ENCODE measurements at regions not wholly inside any gene's neighbourhood (a gene's known extent, or its start where the extent isn't known, plus 50 kb on each side); places are given as distances from the start of the nearest gene placed in this dataset.

DNA sequence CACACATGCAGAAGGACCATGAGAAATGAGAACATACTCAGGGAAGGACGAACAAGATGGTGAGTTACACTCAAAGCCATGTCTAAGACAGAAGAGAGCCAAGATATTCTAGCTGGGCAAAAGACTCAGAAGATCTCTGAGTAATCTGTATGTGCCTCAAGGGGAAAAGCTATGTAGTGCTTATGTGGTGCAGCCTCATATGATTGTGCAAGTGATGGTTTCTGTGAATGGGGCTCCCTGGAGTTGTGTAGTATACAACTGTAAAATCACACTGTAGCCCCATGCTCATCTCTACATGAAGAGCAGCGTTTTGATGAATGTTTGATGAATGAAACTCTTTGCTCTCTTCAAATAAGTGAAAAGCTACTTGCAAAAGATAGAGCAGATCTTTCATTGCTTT lies 57.5 kb downstream of the OSR1 start:
- DNase-seq (ENCODE audit: low read depth in 3 of 3), result no peak

DNA sequence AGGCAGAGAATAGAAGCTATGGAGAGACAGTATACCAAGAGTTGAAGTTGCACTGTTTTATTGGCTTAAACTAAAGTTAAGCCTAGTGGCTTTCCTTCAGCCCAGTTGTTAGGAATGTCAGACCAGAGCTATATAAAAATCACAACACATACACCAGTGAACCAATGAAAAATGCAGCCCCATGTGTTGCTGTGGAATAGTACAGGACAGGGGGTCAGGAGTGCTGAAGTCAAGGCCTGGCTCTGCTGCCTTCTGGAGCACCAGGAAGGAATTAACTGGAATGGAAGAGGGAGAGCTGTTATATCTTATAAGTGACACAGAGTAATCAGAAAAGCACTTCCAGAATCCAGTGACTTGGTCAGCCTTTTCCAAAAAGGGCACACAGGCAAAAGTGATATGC lies 58.9 kb downstream of the OSR1 start:
- DNase-seq (ENCODE audit: low read depth in 3 of 3), result no peak

DNA sequence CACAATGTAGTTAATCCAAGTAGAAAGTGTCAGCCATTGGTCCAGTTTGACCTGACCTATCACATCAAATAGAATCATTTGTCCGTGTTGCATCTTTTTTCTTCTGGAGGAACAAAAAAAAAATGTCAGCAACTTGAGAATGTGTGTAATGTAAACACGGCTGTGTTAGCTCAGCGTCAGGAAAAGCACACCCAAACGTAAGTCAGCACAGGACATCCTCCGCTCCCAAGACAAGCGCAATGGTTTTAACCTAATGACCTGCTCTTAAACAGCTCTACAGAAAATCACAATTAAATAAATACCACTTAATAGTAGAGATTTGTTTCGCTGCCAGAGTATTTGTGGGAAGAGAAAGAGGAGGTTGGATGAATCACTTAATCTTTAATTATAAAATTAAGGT lies 59.4 kb downstream of the OSR1 start:
- DNase-seq (ENCODE audit: low read depth in 3 of 3), result no peak

GRCh38 chr2:19297716-19298115 lies 60.7 kb downstream of the OSR1 start:
- DNase-seq (ENCODE audit: low read depth in 3 of 3), result no peak

DNA sequence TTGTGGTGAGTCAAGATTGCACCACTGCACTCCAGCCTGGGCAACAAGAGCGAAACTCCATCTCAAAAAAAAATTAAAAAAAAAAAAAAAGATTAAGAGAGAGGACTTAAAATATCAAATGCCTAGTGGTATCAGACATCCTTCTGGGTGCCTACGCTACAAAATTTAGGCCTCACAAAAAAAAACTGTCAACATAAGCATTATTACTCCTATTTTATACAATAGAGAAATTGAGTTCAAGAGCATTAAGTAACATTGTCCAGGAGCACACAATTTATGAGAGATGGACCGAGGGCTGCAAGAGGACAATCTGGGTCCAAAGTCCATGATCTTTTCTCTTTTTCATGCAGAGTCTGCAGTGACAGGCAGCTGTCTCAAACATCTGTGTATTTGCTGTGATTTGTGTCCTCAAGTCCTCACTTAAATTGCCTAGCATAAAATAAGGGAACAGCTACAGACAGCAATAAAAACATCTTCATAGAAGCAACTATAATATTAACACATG lies 62.4 kb downstream of the OSR1 start:
- no peak for DNase-seq (ENCODE audit: low read depth in 3 of 3)

GRCh38 chr2:19292007-19292406 lies 66.4 kb downstream of the OSR1 start:
- no peak for DNase-seq (ENCODE audit: low read depth in 3 of 3)

DNA sequence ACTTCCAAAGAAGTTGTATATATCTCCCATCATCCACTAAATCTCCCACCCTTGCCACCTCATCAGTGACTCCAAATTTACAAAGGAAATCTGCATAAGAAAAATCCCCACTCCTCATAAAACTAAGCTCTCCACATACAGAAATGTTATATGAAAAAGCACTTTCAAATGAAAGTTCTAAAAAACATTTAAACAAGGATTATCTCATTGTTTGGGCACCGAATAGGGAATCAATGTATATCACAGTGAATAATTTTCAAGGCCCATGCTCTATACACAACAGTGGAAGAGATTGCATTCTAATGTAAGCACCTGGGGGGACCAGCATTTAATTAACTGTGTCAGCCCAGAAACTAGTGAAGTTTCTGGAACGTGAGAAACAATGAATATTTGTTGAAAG lies 70.1 kb downstream of the OSR1 start:
- DNase-seq (ENCODE audit: low read depth in 3 of 3), result no peak

- DNase-seq (ENCODE audit: low read depth in 3 of 3), result no peak
Measured at GRCh38 chr2:19287324-19287723, 71.1 kb downstream of the OSR1 start.

DNA sequence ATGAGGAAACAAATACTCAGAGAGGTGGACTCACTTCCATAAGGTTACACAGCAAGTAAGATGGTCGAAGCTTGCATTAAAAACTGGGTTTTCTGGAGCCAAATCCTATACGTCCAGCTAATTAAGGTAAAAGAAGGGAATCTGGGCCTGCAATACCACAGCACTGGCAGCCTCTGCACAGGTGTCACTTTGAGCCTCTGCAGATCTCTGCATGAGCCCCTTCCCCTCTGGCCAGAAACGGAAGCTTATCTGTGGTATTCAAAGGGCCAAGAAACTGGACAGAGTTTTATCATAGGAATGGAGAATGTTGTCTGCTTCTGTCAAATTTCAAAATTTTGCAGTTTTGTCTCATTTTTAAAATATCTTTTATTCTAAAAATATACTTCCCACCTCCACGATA lies 76.1 kb downstream of the OSR1 start:
- DNase-seq (ENCODE audit: low read depth in 3 of 3), result no peak

GRCh38 chr2:19274439-19274838 lies 84.0 kb downstream of the OSR1 start:
- no peak for DNase-seq (ENCODE audit: low read depth in 3 of 3)

DNA sequence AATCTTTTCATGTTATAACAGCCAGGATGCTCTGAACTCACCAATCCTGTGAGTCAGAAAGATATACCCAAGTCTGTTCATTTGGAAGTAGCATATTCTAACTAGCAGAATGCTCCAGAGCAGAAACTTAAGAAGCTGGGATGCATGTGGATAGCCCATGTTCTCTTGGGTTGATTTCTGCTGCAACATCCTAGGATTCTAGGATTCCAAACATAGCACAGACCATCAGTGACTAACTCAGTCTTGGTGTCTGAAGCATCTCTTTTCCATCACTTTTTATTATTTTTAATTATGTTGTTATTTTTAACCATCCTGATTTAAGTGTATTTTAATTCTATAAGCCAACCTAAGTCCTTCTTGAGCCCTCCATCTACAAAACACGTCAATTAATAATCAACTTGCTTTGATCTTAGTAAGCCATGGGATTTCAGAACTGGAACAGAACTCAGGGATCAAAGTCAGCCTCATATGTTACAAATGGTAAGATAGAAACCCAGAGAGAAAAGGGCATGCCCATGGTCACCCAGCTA lies 85.4 kb downstream of the OSR1 start:
- no peak for DNase-seq (ENCODE audit: low read depth in 3 of 3)

GRCh38 chr2:19272039-19272438 lies 86.4 kb downstream of the OSR1 start:
- no peak for DNase-seq (ENCODE audit: low read depth in 3 of 3)

DNA sequence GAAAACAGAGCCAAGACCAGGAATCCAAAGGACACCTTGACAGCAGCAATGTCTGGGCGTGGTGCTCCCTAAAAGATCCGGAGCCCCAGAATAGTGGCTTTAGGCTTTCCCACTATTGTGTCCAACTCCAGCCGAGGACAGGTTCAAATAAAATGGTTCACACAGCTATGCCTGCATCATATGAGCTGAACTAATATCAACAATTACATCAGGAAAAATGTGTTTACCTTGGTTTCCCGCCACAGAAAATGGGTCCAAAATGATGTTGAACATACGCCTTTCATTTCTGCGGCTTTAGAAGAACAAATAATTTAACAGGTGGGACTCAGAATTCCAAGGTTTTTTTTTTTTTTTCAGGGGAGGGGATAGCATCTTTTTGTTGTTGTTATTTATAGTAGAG lies 93.6 kb downstream of the OSR1 start:
- no peak for DNase-seq (ENCODE audit: low read depth in 3 of 3)

DNA sequence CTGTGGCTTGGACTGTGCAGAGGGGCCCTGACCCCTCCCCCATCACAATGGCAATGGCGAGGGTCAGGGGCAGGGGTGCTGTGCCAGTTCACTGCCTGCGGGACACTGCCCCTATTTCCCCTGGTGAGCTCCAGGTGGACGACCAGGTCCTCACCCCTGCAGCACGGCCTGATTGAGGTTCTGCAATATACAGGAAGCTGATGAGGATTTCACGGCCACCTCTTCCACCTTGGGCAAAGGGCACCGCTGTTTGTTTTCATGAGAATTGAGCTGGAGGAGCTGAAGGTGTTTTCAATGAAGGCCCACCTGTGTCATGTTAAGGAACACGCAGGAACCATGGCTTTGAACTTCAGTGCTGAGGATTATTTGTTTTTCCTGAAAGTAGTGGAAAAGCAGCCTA lies 96.3 kb downstream of the OSR1 start:
- no peak for DNase-seq (ENCODE audit: low read depth in 3 of 3)

DNA sequence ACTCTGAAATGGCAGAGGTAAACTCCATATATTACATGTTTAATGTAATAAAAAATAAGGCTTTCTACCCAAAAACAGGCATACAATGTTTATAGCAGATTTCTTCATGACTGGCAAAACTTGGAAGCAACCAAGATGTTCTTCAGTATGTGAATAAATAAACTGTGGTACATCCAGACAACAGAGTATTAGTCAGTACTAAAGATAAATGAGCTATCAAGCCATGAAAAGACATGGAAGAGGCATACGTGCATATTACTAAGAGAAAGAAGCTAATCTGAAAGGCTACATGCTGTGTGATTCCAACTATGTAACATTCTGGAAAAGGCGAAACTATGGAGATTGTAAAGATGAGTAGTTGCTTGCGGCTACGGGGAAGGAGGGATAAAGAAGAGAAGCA lies 97.4 kb downstream of the OSR1 start:
- no peak for DNase-seq (ENCODE audit: low read depth in 3 of 3)

DNA sequence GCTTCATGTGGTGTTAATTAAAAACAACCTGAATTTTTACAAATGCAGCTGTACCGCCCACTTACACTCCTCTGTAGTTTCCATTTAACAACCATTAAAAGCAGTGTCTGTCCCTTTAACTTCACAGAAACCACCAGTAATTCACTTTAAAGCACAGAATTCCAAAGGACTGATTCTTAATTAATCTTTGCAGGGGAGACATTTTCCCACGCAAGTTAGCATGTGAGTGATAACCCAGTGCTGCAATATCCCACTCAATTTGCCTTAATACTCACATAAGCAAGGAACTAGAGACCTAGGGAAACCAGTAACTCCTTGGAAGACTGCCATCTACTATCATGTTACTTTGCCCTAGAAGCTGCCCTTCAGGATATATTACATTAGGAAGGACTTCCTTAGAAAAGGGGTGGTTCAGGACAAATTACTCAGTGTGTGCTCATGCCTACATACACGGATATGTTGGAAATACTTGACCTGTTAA lies 102.3 kb downstream of the OSR1 start:
- no peak for DNase-seq (ENCODE audit: low read depth in 3 of 3)

- no peak for DNase-seq (ENCODE audit: low read depth in 3 of 3)
Measured at GRCh38 chr2:19255481-19255880, 102.9 kb downstream of the OSR1 start.

DNA sequence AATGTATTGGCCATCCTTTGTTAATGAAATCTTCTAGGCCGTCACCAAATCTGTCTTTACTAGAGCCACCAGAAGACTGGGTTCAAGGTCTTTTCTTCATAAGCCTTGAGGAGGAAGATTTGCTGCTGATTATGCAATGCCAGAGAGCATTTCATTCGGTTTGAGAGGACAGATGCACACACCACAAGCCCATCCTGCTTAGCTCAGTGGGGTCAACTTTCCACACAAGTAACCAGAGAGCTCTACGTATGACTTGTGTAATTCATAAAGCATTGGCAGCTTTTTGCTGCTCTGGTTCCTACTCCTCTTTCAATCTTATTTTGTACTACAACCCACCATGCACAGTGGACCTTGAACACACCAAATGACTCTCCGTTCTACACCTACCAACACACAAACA lies 106.9 kb downstream of the OSR1 start:
- DNase-seq (ENCODE audit: low read depth in 3 of 3), result no peak

- no peak for DNase-seq (ENCODE audit: low read depth in 3 of 3)
Measured at GRCh38 chr2:19250906-19251305, 107.5 kb downstream of the OSR1 start.

- DNase-seq (ENCODE audit: low read depth in 3 of 3), result no peak
Measured at GRCh38 chr2:19247186-19247585, 111.2 kb downstream of the OSR1 start.

DNA sequence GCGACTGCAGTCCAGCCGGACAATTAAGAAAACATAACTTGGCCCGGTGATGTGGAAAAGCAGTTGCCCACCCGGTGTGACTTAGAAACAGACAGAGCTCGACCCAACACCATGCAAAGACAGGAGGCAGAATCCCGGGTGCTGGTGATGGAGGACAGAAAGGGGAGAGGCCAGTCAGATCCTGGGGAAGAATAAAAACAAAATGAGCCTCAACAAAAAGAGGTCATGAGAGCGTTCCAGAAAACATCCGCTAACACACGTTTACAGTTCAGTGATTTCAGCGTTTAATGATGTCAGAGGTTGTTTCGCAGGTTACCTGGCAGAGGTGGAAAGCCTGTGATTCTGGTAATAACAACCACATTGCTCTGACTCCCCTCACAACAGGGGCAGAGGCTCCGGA lies 111.9 kb downstream of the OSR1 start:
- no peak for DNase-seq (ENCODE audit: low read depth in 3 of 3)

DNA sequence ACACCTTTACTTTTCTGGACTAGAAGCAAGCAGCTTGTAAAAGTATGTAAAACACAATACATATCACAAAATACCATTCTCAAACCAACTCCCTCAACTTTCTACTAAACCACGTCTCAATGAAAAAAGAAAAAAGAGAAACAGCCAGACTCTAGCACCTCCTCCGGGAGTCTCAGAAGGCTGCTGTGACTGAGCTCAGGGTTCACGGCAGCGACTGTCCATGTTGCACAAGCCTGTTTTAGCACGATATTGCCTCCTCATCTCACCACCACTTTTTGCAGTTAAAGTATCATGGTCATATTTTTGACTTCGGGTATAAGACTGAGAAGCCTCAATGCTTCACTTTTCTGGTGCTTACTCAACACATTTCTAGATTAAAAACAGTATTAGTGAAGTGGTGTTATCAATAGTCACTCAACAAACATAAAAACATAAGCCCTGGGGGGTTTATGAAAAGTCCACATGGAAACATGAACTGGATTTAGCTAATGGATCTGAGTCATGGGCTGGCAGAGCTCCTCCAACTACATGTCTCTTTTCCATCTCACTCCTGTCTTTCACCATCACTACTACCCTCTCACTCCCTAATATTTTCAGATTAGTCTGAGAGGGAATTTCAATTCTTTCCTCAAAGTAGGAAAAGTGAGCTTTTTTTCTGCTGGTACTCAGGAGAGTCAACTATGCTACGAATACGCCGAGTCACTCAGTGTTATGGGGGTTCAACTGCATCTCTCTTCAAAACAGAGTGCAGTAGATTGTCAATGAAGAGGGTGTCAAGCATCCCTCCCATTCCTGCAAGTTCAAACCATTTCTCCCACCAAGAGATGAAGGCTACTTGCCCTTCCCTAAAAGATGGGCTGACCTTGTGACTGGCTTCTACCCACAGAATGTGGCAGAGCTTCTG lies 113.7 kb downstream of the OSR1 start:
- DNase-seq (ENCODE audit: low read depth in 3 of 3), result no peak

- no peak for DNase-seq (ENCODE audit: low read depth in 3 of 3)
Measured at GRCh38 chr2:19238440-19239060, 119.9 kb downstream of the OSR1 start.
